Right atrium auricular region (tissue), 2 donors: ENCODE measurements at regions not wholly inside any gene's neighbourhood (a gene's known extent, or its start where the extent isn't known, plus 50 kb on each side); places are given as distances from the start of the nearest gene placed in this dataset.

Source experiments
- DNase-seq: peaks from one replicate; pipeline ENCODE4 v3.0.0-alpha.2; 2019; ENCODE audit warnings: low spot score
- H3K27ac ChIP-seq, 2 donors: fragments of 200-600 bp; sonication (generic); 1 replicate in 1 of 2; 2 replicates in 1 of 2; pipeline ENCODE4 v1.5.1; 2016 to 2019
- H3K27me3 ChIP-seq, 2 donors: fragments of 200-600 bp; sonication (generic); one replicate each; pipeline versions ENCODE4 v1.5.1 to v1.6.0; 2017 to 2019
- H3K36me3 ChIP-seq: fragments of 200-600 bp; sonication (generic); one replicate; pipeline ENCODE4 v1.5.1; 2016
- H3K4me1 ChIP-seq, 2 donors: fragments of 200-600 bp; sonication (generic); one replicate each; pipeline versions ENCODE4 v1.5.1 to v1.6.0; 2017 to 2019
- H3K4me3 ChIP-seq, 2 donors: fragments of 200-600 bp; sonication (generic); 1 replicate in 1 of 2; 2 replicates in 1 of 2; pipeline ENCODE4 v1.5.1; 2017 to 2019; ENCODE audit warnings: mild to moderate bottlenecking in 1 of 2, moderate library complexity in 1 of 2
- H3K9me3 ChIP-seq, 2 donors: fragments of 200-600 bp; sonication (generic); one replicate each; pipeline ENCODE4 v1.5.1; 2019
- CTCF ChIP-seq, 2 donors: fragments of 200-600 bp; sonication (generic); IDR thresholded peaks; one replicate each; pipeline ENCODE4 v1.5.1; 2019; ENCODE audit warnings: antibody characterized with exemption in 2 of 2

GRCh38 chr22:23002612-23003180 is 67.6 kb upstream of the GNAZ start:
- Histone ChIP-seq H3K9me3 (peaks cover 0 to 8% of the 10 kb centered on the region in 2 donors), H3K4me3 (no peak overlapping the region)
- no peak for TF ChIP-seq CTCF (IDR thresholded peaks at IDR 0.05)

GRCh38 chr22:23007823-23008222 is 62.5 kb upstream of the GNAZ start:
- DNase-seq: no peak
- TF ChIP-seq CTCF (IDR thresholded peaks at IDR 0.05): no peak
- no peaks in the 10 kb centered on the region for H3K4me1 ChIP-seq
- H3K27me3 ChIP-seq: no peaks in the 10 kb centered on the region
- H3K36me3 ChIP-seq: no peaks in the 10 kb centered on the region
- H3K9me3 ChIP-seq: no peaks in the 10 kb centered on the region
- no peak overlapping the region for H3K27ac ChIP-seq
- H3K4me3 ChIP-seq: no peak overlapping the region

More at GRCh38 chr22:23002612-23003180, 67.6 kb upstream of the GNAZ start:
- H3K27me3 ChIP-seq: no peaks in the 10 kb centered on the region
- H3K27ac ChIP-seq: no peak overlapping the region
- DNase-seq: no peak
- H3K36me3 ChIP-seq: no peaks in the 10 kb centered on the region
- H3K4me1 ChIP-seq: no peaks in the 10 kb centered on the region

GRCh38 chr22:23008896-23009295 is 61.4 kb upstream of the GNAZ start:
- H3K4me1 ChIP-seq: no peaks in the 10 kb centered on the region
- H3K27me3 ChIP-seq: no peaks in the 10 kb centered on the region
- H3K36me3 ChIP-seq: no peaks in the 10 kb centered on the region
- no peak overlapping the region for H3K27ac ChIP-seq
- no peaks in the 10 kb centered on the region for H3K9me3 ChIP-seq
- TF ChIP-seq CTCF (IDR thresholded peaks at IDR 0.05): no peak
- no peak for DNase-seq
- no peak overlapping the region for H3K4me3 ChIP-seq
